ENCODE measurements at regions not wholly inside any gene's neighbourhood (a gene's known extent, or its start where the extent isn't known, plus 50 kb on each side); places are given as distances from the start of the nearest gene placed in this dataset.
A peak's percentile ranks its signal among the peaks of the same experiment; 100 is the strongest.

DNA sequence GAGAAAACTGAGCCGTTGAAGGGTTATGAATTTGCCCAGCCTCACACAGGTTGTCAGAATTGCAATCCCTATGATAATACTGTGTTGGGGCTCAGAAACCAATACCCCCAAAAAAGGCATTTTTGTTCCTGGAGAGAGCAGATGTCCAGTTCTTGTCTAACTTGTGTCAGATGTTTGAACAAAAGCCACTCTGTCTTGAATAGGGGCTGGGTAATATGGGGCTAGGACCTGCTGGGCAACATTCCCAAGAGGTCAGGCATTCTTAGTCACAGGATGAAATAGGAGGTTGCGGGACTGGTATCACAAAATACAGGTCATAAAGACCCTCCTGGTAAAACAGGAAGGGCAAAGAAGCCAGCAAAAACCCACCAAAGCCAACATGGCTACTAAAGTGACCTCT lies 482.1 kb downstream of the IPMK start:
- DNase-seq = no peak

DNA sequence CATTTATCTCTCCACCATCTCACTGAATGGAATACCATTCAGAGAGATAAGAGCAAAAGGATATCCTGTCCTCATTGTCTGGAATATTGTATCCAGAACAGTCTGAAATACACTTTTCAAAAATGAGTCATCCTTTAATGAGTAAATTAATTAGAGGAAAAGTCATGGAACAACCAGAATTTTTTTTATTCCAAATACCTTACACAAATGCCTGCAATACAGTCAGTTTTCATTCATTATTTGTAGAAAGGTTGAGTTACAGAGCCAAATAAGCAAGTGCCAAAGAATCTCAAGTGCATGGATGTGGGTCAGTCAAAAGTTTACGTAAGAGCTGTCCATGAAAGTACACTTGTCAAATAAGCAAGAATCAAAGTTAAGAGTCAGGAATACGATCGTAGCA lies 482.6 kb downstream of the IPMK start:
- no peak for DNase-seq

DNA sequence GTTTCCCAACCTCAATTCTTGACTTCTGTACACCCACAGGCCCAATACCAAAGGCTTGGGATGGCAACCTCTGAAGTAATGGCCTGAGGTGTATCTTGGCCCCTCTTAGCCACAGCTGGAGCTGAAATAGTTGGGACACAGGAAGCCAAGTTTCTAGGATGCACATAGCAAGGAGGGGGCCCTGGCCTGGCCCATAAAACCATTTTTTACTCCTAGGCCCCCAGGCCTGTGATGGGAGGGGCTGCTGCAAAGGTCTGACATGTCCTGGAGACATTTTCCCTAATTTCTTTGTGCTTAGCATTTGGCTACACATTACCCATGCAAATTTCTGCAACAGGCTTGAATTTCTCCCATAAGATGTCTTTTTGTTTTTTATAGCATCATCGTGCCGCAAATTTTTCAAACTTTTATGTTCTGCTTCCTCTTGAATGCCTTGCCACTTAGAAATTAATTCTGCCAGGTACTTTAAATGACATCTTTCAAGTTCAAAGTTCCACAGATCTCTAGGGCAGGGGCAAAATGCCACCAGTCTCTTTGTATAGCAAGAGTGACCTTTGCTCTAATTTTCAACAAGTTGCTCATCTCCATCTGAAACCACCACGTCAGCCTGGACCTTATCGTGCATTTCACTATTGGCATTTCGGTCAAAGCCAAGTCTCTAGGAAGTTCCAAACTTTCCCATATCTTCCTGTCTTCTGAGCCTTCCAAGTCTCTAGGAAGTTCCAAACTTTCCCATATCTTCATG lies 490.8 kb downstream of the IPMK start:
- no peak for DNase-seq

- DNase-seq = no peak
Measured at GRCh38 chr10:57775250-57775649, 492.4 kb downstream of the IPMK start.

DNA sequence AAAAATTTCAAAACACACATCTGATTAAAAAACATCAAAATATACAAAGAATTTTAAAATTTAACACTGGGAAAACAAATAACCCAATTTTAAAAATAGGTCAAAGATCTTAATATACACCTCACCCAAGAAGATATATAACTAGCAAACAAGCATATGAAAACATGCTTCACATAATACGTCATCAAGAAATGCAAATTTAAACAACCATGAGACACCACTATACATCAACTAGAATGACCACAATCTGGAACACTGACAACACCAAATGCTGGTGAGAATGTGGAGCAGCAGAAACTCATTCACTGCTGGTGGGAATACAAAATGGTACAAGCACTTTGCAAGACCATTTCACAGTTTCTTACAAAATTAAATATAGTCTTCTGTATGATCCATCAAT lies 498.4 kb downstream of the IPMK start:
- DNase-seq = no peak

- DNase-seq = no peak
Measured at GRCh38 chr10:57759777-57760176, 507.9 kb downstream of the IPMK start.

- no peak for DNase-seq
Measured at GRCh38 chr10:57754803-57755202, 512.9 kb downstream of the IPMK start.

- DNase-seq = no peak
Measured at GRCh38 chr10:57743711-57744110, 524.0 kb downstream of the IPMK start.

- DNase-seq = no peak
Measured at GRCh38 chr10:57741751-57742150, 525.9 kb downstream of the IPMK start.

DNA sequence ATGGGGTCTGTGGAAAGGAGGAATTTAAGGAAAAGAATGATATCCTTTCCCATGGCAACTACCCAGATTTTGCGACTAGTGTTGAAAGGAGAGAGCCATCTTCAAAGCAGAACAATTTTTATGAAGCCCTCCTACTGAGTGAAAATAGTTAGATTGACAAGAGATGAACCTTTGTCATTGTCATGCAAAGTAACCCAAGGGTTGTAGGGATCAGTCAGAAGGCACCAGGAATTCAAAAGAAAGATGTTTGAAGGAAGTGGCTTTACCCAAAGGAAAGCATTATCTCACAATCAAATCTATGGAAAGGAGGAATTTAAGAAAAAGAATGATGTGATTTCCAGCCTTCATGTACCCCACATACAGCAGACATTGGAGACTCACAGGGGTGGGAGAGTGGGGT lies 544.4 kb downstream of the IPMK start:
- DNase-seq = no peak

GRCh38 chr10:57716884-57717283 lies 550.8 kb downstream of the IPMK start:
- DNase-seq = no peak

GRCh38 chr10:57715233-57715632 lies 552.5 kb downstream of the IPMK start:
- DNase-seq = no peak

GRCh38 chr10:57707300-57707658 lies 560.4 kb downstream of the IPMK start:
- no peak for DNase-seq

DNA sequence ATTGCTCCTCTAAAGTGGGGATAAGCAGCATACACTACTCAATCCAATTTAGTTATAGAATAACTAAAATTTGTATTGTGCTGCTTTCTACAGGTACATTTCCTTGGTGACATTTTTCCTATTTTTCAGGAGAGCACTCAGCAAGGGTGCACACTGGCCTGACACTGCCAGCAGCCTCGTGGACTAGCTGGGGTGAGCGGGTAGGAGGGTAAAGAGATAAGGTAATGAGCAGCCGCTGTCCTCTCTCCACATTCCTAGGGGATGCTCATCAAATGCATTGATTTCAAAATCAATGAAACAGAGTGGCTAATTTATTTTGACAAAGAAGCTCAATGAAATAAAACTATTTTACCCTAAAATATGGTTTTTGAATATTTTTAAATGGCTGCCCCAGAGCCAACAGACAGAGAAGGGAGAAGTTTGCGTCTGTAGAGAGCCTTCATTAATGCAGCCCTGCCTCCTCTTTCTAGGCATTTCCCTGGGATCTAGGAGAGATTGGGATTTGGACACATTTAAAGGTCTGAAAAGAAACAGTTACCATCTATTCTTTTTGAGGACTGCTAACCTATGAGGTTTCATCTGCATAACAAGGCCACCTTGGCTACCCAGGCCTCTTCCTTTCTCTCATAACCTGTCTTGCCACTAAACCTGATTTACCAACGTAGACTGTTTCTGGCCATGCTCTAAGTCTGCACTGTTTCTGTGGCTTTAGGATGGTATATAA lies 561.0 kb downstream of the IPMK start:
- no peak for DNase-seq

GRCh38 chr10:57706016-57706415 lies 561.7 kb downstream of the IPMK start:
- DNase-seq = no peak

GRCh38 chr10:57699944-57700343 lies 567.8 kb downstream of the IPMK start:
- peak; percentile 35 for DNase-seq

- peak; percentile 71 for DNase-seq
Measured at GRCh38 chr10:57696641-57697040, 571.1 kb downstream of the IPMK start.

DNA sequence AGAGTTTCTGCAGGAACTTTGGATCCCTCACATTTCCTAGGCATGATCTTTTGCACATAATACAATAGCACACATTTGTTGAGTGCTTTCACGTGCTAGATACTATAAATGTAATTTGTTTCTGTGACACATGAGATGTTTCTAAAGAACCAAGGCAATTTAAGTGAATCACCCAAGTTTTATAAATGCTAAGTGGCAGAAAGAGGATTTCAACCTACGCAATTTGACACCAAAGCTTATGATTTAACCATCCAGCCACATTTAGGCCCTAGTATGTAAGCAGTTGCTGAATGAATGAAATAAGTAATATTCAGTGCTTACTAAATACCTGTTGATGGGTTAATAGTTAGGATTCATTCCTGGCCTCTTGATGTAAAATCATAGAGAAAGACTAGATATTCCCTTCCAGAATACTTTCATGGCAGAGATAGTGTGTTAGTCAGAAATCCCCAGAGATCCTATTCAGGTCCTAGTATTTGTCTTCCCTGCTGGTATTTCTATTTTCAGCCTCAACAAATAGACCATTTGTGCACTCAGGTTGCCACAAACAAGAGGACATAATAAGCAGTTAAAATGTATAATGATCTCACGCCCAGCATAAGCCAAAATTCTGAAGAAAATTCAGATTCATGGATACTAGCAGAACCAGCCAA lies 572.6 kb downstream of the IPMK start:
- no peak for DNase-seq

DNA sequence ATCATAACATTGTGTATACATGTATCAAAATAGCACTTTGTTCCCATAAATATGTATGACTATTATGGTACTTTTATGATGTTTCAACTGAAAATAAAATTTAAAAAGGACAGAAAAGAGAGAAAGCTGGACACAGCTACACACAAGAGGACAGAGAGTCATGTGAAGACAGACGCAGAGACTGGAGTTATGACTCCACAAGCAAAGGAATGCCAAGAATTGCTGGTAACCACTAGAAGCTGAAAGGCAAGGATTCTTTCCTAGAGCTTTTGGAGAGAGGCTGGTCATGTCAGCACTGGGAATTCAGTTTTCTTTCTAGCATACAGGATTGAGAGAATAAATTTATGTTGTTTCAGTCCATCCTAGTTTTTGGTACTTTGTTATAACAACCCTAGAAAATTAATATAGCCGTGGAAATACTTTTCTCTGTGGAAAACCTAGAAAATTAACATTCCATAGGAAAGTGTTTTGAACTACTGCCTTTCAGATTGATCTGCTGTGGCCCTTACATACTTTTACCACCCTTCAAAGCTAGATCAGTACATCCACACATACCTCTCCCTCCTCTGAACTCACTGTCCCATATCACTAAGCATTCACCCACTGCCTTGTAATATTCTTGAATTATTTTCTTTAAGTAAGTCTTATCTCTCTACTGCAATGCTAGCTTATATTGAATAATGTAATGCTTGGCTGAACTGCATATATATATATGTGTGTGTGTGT lies 575.3 kb downstream of the IPMK start:
- peak; percentile 90 for DNase-seq

DNA sequence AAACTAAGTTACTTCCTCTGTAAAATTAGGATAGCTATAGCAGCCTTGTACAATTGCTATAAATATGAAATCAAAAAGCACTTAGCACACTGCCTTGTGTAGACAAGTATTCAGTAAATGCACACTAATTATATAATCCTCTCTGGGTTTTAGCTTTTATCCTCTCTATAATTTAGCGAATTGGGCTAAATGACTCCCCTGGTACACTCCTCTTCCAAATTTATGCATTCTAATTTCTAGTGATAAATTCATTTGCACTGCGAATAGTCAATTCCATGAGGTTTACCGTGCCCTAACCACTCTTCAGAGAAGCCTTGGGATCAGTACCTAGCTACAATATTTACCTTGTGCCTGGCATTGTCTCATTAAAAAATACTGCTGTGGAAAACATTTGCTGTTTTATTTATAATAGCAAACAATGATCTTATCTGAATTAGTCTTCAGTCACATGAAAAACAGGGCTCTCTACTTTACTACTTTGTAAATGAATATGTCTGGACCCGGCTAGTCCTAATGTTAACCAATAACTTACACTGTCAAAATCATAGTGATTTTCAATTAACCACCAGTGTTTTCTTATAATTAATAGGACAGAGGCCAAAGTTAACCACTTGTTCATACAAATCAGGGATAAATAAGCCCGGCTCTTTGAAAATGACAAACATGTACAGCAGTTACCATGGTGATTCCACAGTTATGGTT lies 577.9 kb downstream of the IPMK start:
- no peak for DNase-seq

DNA sequence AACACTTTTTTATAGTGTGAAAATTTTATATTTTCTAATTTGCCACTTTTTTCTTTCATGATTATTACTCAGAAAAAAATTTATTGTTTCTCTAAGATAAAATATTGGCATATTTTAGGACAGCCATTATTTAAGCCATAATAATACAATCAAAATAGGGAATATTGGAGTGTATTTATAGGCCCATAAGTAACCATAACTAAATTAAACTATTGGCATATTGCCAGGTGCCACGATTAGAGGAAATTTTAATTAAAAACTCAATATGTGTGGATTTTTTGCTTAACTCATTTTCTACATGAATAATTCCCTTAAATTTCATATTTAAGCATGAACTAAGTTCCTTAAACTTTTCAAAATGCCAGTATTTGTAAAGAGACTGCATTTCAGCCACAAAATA lies 587.8 kb downstream of the IPMK start:
- no peak for DNase-seq

- no peak for DNase-seq
Measured at GRCh38 chr10:57675125-57675524, 592.6 kb downstream of the IPMK start.

GRCh38 chr10:57673446-57673960 lies 594.2 kb downstream of the IPMK start:
- no peak for DNase-seq
